ENCODE measurements at regions not wholly inside any gene's neighbourhood (a gene's known extent, or its start where the extent isn't known, plus 50 kb on each side); places are given as distances from the start of the nearest gene placed in this dataset.

- no peak for TF ChIP-seq CTCF (IDR thresholded peaks at IDR 0.05 in 8 of 11, conservative IDR thresholded peaks at IDR 0.05 in 3 of 11)
- no peak for TF ChIP-seq POLR2AphosphoS5 (IDR thresholded peaks at IDR 0.05)
Observed at GRCh38 chr3:27939521-27939920, 217.4 kb upstream of the EOMES start.
